ENCODE measurements at regions not wholly inside any gene's neighbourhood (a gene's known extent, or its start where the extent isn't known, plus 50 kb on each side); places are given as distances from the start of the nearest gene placed in this dataset.

DNA sequence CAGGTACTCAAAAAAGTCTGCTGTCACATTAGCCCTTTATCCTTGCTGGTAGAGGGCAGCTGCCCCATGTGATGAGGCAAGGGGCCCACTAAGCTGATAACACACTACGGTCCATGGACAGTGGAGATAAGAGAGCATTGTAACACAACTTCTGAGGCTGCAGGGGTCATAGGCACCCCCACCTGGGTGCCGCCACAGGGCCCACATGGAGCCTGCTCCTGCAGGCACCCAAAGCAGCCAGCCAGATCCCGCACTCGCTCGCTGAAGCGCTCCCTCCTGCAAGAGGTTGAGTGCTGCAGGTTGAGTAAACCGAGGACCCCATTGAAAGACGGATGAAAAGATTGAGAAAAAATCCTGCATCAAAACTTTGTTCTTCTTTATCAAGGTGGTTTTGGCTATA lies 566.3 kb upstream of the NOVA1 start:
- Histone ChIP-seq H3K27me3 (ENCODE audit: insufficient read depth, insufficient read length) (no peaks in the 10 kb centered on the region), H3K4me3 (ENCODE audit: insufficient read length, low read depth) (no peak overlapping the region), H3K9me3 (ENCODE audit: insufficient read depth, low read length) (no peaks in the 10 kb centered on the region; the same call in 1 of the 2 replicates), H3K4me1 (ENCODE audit: insufficient read depth, insufficient read length) (no peaks in the 10 kb centered on the region), H3K36me3 (ENCODE audit: insufficient read depth, insufficient read length, low read length) (no peaks in the 10 kb centered on the region), H3K9ac (ENCODE audit: insufficient read length, low read depth) (no peak overlapping the region)
- DNase-seq (ENCODE audit: low read depth, low spot score), result no peak
- TF ChIP-seq ZNF274 (IDR thresholded peaks at IDR 0.05; ENCODE audit: low read depth, low read length) (no peak), SUZ12 (IDR thresholded peaks at IDR 0.05; ENCODE audit: extremely low read depth, insufficient read depth, insufficient read length) (no peak), YY1 (IDR thresholded peaks at IDR 0.05; ENCODE audit: insufficient read depth, insufficient read length) (no peak)

DNA sequence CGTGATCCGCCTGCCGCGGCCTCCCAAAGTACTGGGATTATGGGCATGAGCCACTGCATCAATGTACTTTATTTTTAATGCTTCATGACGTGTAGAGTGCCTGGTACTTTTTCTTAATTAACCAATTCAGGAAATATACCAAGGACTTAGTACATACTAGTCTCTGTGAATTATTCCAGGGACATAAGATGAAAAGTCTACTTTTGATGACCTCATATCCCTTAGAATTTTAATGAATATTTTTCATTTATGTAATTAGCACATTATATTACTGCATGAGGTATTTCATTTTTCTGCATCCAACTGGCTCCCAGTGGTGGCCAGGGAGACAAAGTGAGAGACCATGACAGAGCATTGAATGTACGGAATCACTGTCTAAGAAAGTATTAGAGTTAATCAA lies 577.7 kb upstream of the NOVA1 start:
- DNase-seq (ENCODE audit: low read depth, low spot score), result no peak
- Histone ChIP-seq H3K9me3 (ENCODE audit: insufficient read depth, low read length) (no peaks in the 10 kb centered on the region), H3K36me3 (ENCODE audit: insufficient read depth, insufficient read length, low read length) (no peaks in the 10 kb centered on the region), H3K27me3 (ENCODE audit: insufficient read depth, insufficient read length) (no peaks in the 10 kb centered on the region), H3K4me1 (ENCODE audit: insufficient read depth, insufficient read length) (peaks cover 2% of the 10 kb centered on the region), H3K9ac (ENCODE audit: insufficient read length, low read depth) (no peak overlapping the region), H3K4me3 (ENCODE audit: insufficient read length, low read depth) (no peak overlapping the region)
- TF ChIP-seq YY1 (IDR thresholded peaks at IDR 0.05; ENCODE audit: insufficient read depth, insufficient read length), result no peak
- TF ChIP-seq SUZ12 (IDR thresholded peaks at IDR 0.05; ENCODE audit: extremely low read depth, insufficient read depth, insufficient read length), result no peak
- no peak for TF ChIP-seq ZNF274 (IDR thresholded peaks at IDR 0.05; ENCODE audit: low read depth, low read length)

DNA sequence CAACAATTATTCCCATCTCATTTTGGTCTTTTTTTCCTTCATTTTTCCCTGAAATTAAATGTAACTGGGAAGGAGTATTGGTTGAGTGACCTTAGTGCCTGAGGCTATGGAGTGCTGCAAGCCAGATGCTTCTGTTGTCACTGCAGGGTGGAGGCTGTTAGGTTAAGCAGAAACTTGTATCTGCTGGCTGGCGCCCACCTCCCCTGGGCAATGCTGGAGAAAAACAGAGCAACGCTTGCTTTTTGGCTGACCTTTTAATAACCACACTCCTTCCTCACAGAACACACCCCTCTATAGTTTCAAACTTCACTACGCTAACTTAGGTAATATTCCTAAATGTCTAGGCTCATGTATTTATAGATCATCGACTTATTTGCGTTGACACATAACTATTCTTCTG lies 583.5 kb upstream of the NOVA1 start:
- Histone ChIP-seq H3K36me3 (ENCODE audit: insufficient read depth, insufficient read length, low read length) (no peaks in the 10 kb centered on the region), H3K4me3 (ENCODE audit: insufficient read length, low read depth) (no peak overlapping the region), H3K27me3 (ENCODE audit: insufficient read depth, insufficient read length) (no peaks in the 10 kb centered on the region), H3K9me3 (ENCODE audit: insufficient read depth, low read length) (no peaks in the 10 kb centered on the region), H3K9ac (ENCODE audit: insufficient read length, low read depth) (no peak overlapping the region), H3K4me1 (ENCODE audit: insufficient read depth, insufficient read length) (no peaks in the 10 kb centered on the region)
- TF ChIP-seq ZNF274 (IDR thresholded peaks at IDR 0.05; ENCODE audit: low read depth, low read length) (no peak), SUZ12 (IDR thresholded peaks at IDR 0.05; ENCODE audit: extremely low read depth, insufficient read depth, insufficient read length) (no peak), YY1 (IDR thresholded peaks at IDR 0.05; ENCODE audit: insufficient read depth, insufficient read length) (no peak)
- no peak for DNase-seq (ENCODE audit: low read depth, low spot score)

DNA sequence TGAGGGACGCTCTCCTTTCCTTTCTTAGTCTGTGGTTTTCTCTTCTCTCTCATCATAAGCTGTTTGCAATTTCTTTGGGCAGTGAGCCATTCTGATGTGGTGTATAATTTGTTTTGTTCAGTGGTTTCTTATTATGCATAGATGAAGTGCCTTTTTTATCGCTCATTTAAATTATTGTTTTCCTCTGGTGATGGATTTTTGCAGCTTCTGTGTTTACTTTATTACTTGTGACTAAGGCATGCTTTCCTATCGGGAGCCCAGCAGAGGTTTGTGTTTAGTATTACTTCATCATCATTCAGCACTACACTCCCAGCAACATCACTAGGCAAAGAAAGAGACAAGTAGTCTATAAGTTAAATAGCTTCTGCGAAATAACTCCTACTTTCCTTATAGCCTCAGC lies 586.6 kb upstream of the NOVA1 start:
- Histone ChIP-seq H3K36me3 (ENCODE audit: insufficient read depth, insufficient read length, low read length) (no peaks in the 10 kb centered on the region), H3K4me1 (ENCODE audit: insufficient read depth, insufficient read length) (no peaks in the 10 kb centered on the region), H3K4me3 (ENCODE audit: insufficient read length, low read depth) (no peak overlapping the region), H3K9ac (ENCODE audit: insufficient read length, low read depth) (no peak overlapping the region), H3K27me3 (ENCODE audit: insufficient read depth, insufficient read length) (no peaks in the 10 kb centered on the region), H3K9me3 (ENCODE audit: insufficient read depth, low read length) (no peaks in the 10 kb centered on the region)
- DNase-seq (ENCODE audit: low read depth, low spot score), result no peak
- TF ChIP-seq ZNF274 (IDR thresholded peaks at IDR 0.05; ENCODE audit: low read depth, low read length), result no peak
- no peak for TF ChIP-seq YY1 (IDR thresholded peaks at IDR 0.05; ENCODE audit: insufficient read depth, insufficient read length)
- TF ChIP-seq SUZ12 (IDR thresholded peaks at IDR 0.05; ENCODE audit: extremely low read depth, insufficient read depth, insufficient read length), result no peak

DNA sequence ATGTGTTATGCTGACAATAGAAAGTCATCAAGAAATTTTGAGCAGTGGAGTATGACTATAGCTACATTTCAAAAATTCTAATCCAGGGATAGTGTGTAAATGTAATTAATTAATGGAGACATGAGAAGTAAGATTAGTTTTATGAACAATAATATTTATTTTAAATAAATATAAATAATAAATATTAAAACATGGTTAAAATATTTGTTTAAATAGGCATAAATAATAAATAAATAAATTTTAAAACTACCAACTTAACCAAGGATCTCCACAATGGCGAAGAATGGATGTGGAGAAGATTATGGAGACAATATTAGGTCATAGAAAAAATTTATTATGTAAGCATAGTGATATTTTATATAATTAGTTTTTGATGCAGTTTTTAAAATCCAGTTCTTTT lies 588.2 kb upstream of the NOVA1 start:
- Histone ChIP-seq H3K9ac (ENCODE audit: insufficient read length, low read depth) (no peak overlapping the region), H3K9me3 (ENCODE audit: insufficient read depth, low read length) (no peaks in the 10 kb centered on the region), H3K36me3 (ENCODE audit: insufficient read depth, insufficient read length, low read length) (no peaks in the 10 kb centered on the region), H3K4me1 (ENCODE audit: insufficient read depth, insufficient read length) (no peaks in the 10 kb centered on the region), H3K4me3 (ENCODE audit: insufficient read length, low read depth) (no peak overlapping the region), H3K27me3 (ENCODE audit: insufficient read depth, insufficient read length) (no peaks in the 10 kb centered on the region)
- TF ChIP-seq SUZ12 (IDR thresholded peaks at IDR 0.05; ENCODE audit: extremely low read depth, insufficient read depth, insufficient read length) (no peak), ZNF274 (IDR thresholded peaks at IDR 0.05; ENCODE audit: low read depth, low read length) (no peak), YY1 (IDR thresholded peaks at IDR 0.05; ENCODE audit: insufficient read depth, insufficient read length) (no peak)
- no peak for DNase-seq (ENCODE audit: low read depth, low spot score)

DNA sequence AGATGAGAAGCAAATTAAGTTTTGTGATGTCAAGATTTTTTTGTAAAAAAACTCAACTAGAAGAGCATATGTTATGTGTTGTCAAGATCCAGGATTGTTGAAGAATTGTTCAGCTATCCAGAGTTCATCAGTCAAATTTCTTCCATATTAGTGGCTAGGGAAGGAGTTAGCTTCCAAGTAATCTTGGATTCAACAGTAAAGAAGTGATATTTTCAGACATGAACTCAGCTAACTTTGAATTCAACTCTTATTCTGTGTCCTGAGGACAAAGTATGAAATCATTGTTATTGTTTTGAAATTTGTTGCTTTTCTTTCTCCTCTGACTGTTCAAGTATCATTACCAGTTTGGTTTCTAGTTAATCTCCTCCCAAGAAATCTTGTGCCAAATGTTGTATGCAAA lies 589.3 kb upstream of the NOVA1 start:
- no peak for TF ChIP-seq YY1 (IDR thresholded peaks at IDR 0.05; ENCODE audit: insufficient read depth, insufficient read length)
- TF ChIP-seq SUZ12 (IDR thresholded peaks at IDR 0.05; ENCODE audit: extremely low read depth, insufficient read depth, insufficient read length), result no peak
- TF ChIP-seq ZNF274 (IDR thresholded peaks at IDR 0.05; ENCODE audit: low read depth, low read length), result no peak
- no peaks in the 10 kb centered on the region for H3K27me3 ChIP-seq (ENCODE audit: insufficient read depth, insufficient read length)
- no peaks in the 10 kb centered on the region for H3K36me3 ChIP-seq (ENCODE audit: insufficient read depth, insufficient read length, low read length)
- DNase-seq (ENCODE audit: low read depth, low spot score), result no peak
- H3K9ac ChIP-seq (ENCODE audit: insufficient read length, low read depth), result no peak overlapping the region
- H3K4me3 ChIP-seq (ENCODE audit: insufficient read length, low read depth), result no peak overlapping the region
- H3K4me1 ChIP-seq (ENCODE audit: insufficient read depth, insufficient read length), result no peaks in the 10 kb centered on the region
- H3K9me3 ChIP-seq (ENCODE audit: insufficient read depth, low read length), result no peaks in the 10 kb centered on the region

DNA sequence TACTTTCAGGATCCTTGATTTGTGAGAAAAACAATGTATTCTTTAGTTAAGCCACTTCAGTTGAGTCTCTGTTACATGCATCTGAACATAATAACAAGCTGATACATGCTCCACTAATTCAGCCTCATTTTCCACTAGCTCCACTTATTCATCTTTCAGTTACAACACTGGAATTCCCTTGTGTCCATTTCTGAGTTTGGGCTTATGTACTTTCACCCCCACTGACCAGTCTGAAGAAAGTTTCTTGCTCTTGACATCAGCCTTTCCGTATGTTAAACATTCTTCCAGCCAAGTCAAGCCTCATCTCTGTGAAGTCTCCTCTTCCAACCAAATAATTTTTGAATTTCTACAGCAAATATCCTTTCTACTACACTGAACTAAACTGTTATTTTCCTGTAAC lies 592.5 kb upstream of the NOVA1 start:
- no peak for DNase-seq (ENCODE audit: low read depth, low spot score)
- Histone ChIP-seq H3K36me3 (ENCODE audit: insufficient read depth, insufficient read length, low read length) (no peaks in the 10 kb centered on the region), H3K27me3 (ENCODE audit: insufficient read depth, insufficient read length) (no peaks in the 10 kb centered on the region), H3K9me3 (ENCODE audit: insufficient read depth, low read length) (no peaks in the 10 kb centered on the region), H3K9ac (ENCODE audit: insufficient read length, low read depth) (no peak overlapping the region), H3K4me3 (ENCODE audit: insufficient read length, low read depth) (no peak overlapping the region), H3K4me1 (ENCODE audit: insufficient read depth, insufficient read length) (no peaks in the 10 kb centered on the region)
- TF ChIP-seq YY1 (IDR thresholded peaks at IDR 0.05; ENCODE audit: insufficient read depth, insufficient read length), result no peak
- TF ChIP-seq ZNF274 (IDR thresholded peaks at IDR 0.05; ENCODE audit: low read depth, low read length), result no peak
- TF ChIP-seq SUZ12 (IDR thresholded peaks at IDR 0.05; ENCODE audit: extremely low read depth, insufficient read depth, insufficient read length), result no peak

DNA sequence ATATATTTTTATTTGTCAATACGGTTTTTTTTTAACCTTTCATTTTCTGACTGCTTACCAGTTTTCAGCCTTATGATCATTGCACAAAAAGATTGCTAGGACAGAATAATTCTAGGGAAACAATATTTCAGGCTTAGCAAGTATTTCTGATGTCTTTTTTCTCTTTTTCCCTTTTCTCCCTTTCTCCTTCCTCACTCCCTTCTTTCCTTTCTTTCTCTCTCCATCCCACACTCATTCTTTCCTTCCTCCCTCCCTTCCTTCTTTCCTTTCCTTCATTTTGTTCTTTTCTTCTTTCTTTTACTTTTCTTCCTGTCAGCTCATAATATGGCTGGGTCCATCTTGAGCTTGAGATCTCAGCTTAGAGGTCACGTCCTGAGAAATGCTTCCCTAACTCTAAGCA lies 601.4 kb upstream of the NOVA1 start:
- Histone ChIP-seq H3K36me3 (ENCODE audit: insufficient read depth, insufficient read length, low read length) (no peaks in the 10 kb centered on the region), H3K4me3 (ENCODE audit: insufficient read length, low read depth) (no peak overlapping the region), H3K9ac (ENCODE audit: insufficient read length, low read depth) (no peak overlapping the region), H3K4me1 (ENCODE audit: insufficient read depth, insufficient read length) (no peaks in the 10 kb centered on the region), H3K27me3 (ENCODE audit: insufficient read depth, insufficient read length) (no peaks in the 10 kb centered on the region), H3K9me3 (ENCODE audit: insufficient read depth, low read length) (no peaks in the 10 kb centered on the region)
- DNase-seq (ENCODE audit: low read depth, low spot score), result no peak
- no peak for TF ChIP-seq YY1 (IDR thresholded peaks at IDR 0.05; ENCODE audit: insufficient read depth, insufficient read length)
- TF ChIP-seq SUZ12 (IDR thresholded peaks at IDR 0.05; ENCODE audit: extremely low read depth, insufficient read depth, insufficient read length), result no peak
- TF ChIP-seq ZNF274 (IDR thresholded peaks at IDR 0.05; ENCODE audit: low read depth, low read length), result no peak
